D721Med (cell line): ENCODE measurements at regions not wholly inside any gene's neighbourhood (a gene's known extent, or its start where the extent isn't known, plus 50 kb on each side); places are given as distances from the start of the nearest gene placed in this dataset.

Source experiments
- DNase-seq: peaks from one replicate; pipeline ENCODE4 v3.0.0; 2011; ENCODE audit warnings: low spot score; ENCODE audit not compliant: insufficient read length
- FAIRE-seq: peaks from 2 replicates; lab custom pipeline; 2011; peaks lifted over from hg19 to GRCh38; lab: Jason Lieb, UNC
- CTCF ChIP-seq: IDR thresholded peaks from 2 replicates; pipeline ENCODE4 v1.5.1; 2012; ENCODE audit warnings: mild to moderate bottlenecking, control low read depth; ENCODE audit not compliant: insufficient read depth; ENCODE audit errors: missing control alignments

GRCh38 chr16:13665876-13666275, 254.1 kb upstream of the ERCC4 start:
- FAIRE-seq (no peak), DNase-seq (no peak)
- TF ChIP-seq CTCF, result no peak

GRCh38 chr16:13672196-13672595, 247.8 kb upstream of the ERCC4 start:
- FAIRE-seq (no peak), DNase-seq (no peak)

GRCh38 chr16:13680021-13680889, 239.7 kb upstream of the ERCC4 start:
- no peak for DNase-seq
- FAIRE-seq, result no peak
- TF ChIP-seq CTCF, result no peak

More at GRCh38 chr16:13672196-13672595, 247.8 kb upstream of the ERCC4 start:
- TF ChIP-seq CTCF, result no peak

GRCh38 chr16:13684819-13685563, 235.0 kb upstream of the ERCC4 start:
- FAIRE-seq (no peak), DNase-seq (no peak)
- TF ChIP-seq CTCF, result no peak

- DNase-seq, result no peak
- no peak for FAIRE-seq
- no peak for TF ChIP-seq CTCF
Measured at GRCh38 chr16:13696017-13696416, 223.9 kb upstream of the ERCC4 start.

GRCh38 chr16:13697013-13697412, 222.9 kb upstream of the ERCC4 start:
- FAIRE-seq, result no peak

More at GRCh38 chr16:13697013-13697412, 222.9 kb upstream of the ERCC4 start:
- DNase-seq, result no peak
- no peak for TF ChIP-seq CTCF
